CD4-positive, CD25-positive, alpha-beta regulatory T cell (primary cell): ENCODE measurements at regions not wholly inside any gene's neighbourhood (a gene's known extent, or its start where the extent isn't known, plus 50 kb on each side); places are given as distances from the start of the nearest gene placed in this dataset.
"Not testable (repeated sequence)": the region's sequence is repeated elsewhere in the genome, so short reads cannot be mapped to it uniquely, and the experiment has no call there.

Experiments used
- ATAC-seq, 2 donors: fragments of 150-1000 bp; cut with Tn5 transposase; one replicate each; pipeline ENCODE4 v1.10.0; 2021; ENCODE audit warnings: low read depth in 2 of 2, moderate number of reproducible peaks in 2 of 2, moderate library complexity in 1 of 2
- DNase-seq, 3 donors: peaks; one replicate each; pipeline versions ENCODE4 v3.0.0 to v3.0.0-alpha.2; 2012 to 2022; ENCODE audit warnings: mixed read lengths in 1 of 3
- H3K27ac ChIP-seq: one replicate; pipeline ENCODE4 v1.7.0; 2013; ENCODE audit warnings: mild to moderate bottlenecking, low read length; ENCODE audit not compliant: insufficient read depth, poor library complexity, severe bottlenecking
- H3K27me3 ChIP-seq: one replicate; pipeline ENCODE4 v1.7.0; 2013; ENCODE audit warnings: low read length; ENCODE audit not compliant: control insufficient read depth, insufficient read depth
- H3K36me3 ChIP-seq: one replicate; pipeline ENCODE4 v1.7.0; 2013; ENCODE audit warnings: mild to moderate bottlenecking, low read length, moderate library complexity; ENCODE audit not compliant: control insufficient read depth, insufficient read depth
- H3K4me1 ChIP-seq: 2 replicates; pipeline ENCODE4 v1.7.0; 2013; ENCODE audit warnings: mild to moderate bottlenecking, low read length; ENCODE audit not compliant: insufficient read depth, control insufficient read depth, poor library complexity, severe bottlenecking
- H3K4me3 ChIP-seq: one replicate; pipeline ENCODE4 v1.7.0; 2013; ENCODE audit warnings: low read depth, mild to moderate bottlenecking, low read length, moderate library complexity
- H3K9me3 ChIP-seq, 2 experiments: 1 replicate in 1 of 2; 2 replicates in 1 of 2; pipeline ENCODE4 v1.7.0; 2013; ENCODE audit warnings: low read length in 2 of 2, mild to moderate bottlenecking in 1 of 2, moderate library complexity in 1 of 2; ENCODE audit not compliant: control insufficient read depth in 2 of 2
- H3K27ac Mint-ChIP-seq, 3 donors: one replicate each; pipeline ENCODE4 v1.8.0; 2020 to 2022; ENCODE audit warnings: mild to moderate bottlenecking in 3 of 3, mixed read lengths in 3 of 3, moderate library complexity in 2 of 3
- H3K27me3 Mint-ChIP-seq: one replicate; pipeline ENCODE4 v1.8.0; 2022; ENCODE audit warnings: mild to moderate bottlenecking, mixed read lengths
- H3K36me3 Mint-ChIP-seq: one replicate; pipeline ENCODE4 v1.8.0; 2020; ENCODE audit warnings: mixed read lengths
- H3K4me1 Mint-ChIP-seq, 4 donors: one replicate each; pipeline ENCODE4 v1.8.0; 2020 to 2022; ENCODE audit warnings: mixed read lengths in 4 of 4, mild to moderate bottlenecking in 1 of 4
- H3K4me3 Mint-ChIP-seq, 4 donors: one replicate each; pipeline ENCODE4 v1.8.0; 2020 to 2022; ENCODE audit warnings: mild to moderate bottlenecking in 4 of 4, mixed read lengths in 4 of 4, moderate library complexity in 3 of 4
- H3K9me3 Mint-ChIP-seq, 7 donors: one replicate each; pipeline ENCODE4 v1.8.0; 2020 to 2022; ENCODE audit warnings: mixed read lengths in 7 of 7, mild to moderate bottlenecking in 3 of 7, moderate library complexity in 2 of 7

GRCh38 chr11:34823197-34823596 lies 93.0 kb downstream of the APIP start:
- H3K36me3 Mint-ChIP-seq, result no peaks in the 10 kb centered on the region
- ATAC-seq (no peak), DNase-seq (no peak)
- H3K9me3 Mint-ChIP-seq, result peaks cover 0 to 1% (median 0%) of the 10 kb centered on the region in 7 donors
- H3K27me3 Mint-ChIP-seq, result peaks cover 16% of the 10 kb centered on the region
- no peaks in the 10 kb centered on the region for H3K9me3 ChIP-seq
- H3K36me3 ChIP-seq, result no peaks in the 10 kb centered on the region
- H3K4me3 ChIP-seq, result no peak overlapping the region
- H3K27me3 ChIP-seq, result peaks cover 1% of the 10 kb centered on the region
- no peak overlapping the region for H3K27ac Mint-ChIP-seq
- no peak overlapping the region for H3K4me3 Mint-ChIP-seq
- H3K4me1 Mint-ChIP-seq, result peaks cover 0 to 10% (median 5%) of the 10 kb centered on the region in 4 donors
- no peaks in the 10 kb centered on the region for H3K4me1 ChIP-seq
- no peak overlapping the region for H3K27ac ChIP-seq

GRCh38 chr11:34819740-34820482 lies 96.3 kb downstream of the APIP start:
- Histone ChIP-seq H3K27me3 (no peaks in the 10 kb centered on the region), H3K36me3 (no peaks in the 10 kb centered on the region), H3K9me3 (no peaks in the 10 kb centered on the region), H3K4me3 (no peak overlapping the region), H3K27ac (no peak overlapping the region), H3K4me1 (no peaks in the 10 kb centered on the region)
- ATAC-seq (no peak), DNase-seq (no peak)
- no peaks in the 10 kb centered on the region for H3K36me3 Mint-ChIP-seq
- peaks cover 24% of the 10 kb centered on the region for H3K27me3 Mint-ChIP-seq
- no peak overlapping the region for H3K27ac Mint-ChIP-seq
- H3K4me3 Mint-ChIP-seq, result no peak overlapping the region
- H3K9me3 Mint-ChIP-seq, result peaks cover 0 to 7% (median 2%) of the 10 kb centered on the region in 7 donors
- peaks cover 0 to 10% (median 4%) of the 10 kb centered on the region in 4 donors for H3K4me1 Mint-ChIP-seq

- DNase-seq, H3K4me1 Mint-ChIP-seq, H3K4me1 ChIP-seq, H3K9me3 ChIP-seq, H3K36me3 ChIP-seq, H3K27me3 ChIP-seq, H3K27ac Mint-ChIP-seq, H3K36me3 Mint-ChIP-seq, H3K27ac ChIP-seq, H3K4me3 Mint-ChIP-seq, H3K9me3 Mint-ChIP-seq, H3K4me3 ChIP-seq, ATAC-seq: not testable (repeated sequence)
- H3K27me3 Mint-ChIP-seq, result peaks cover 20% of the 10 kb centered on the region
Observed at GRCh38 chr11:34817812-34818211, 98.4 kb downstream of the APIP start.

GRCh38 chr11:34816698-34817213 lies 99.4 kb downstream of the APIP start:
- H3K9me3 Mint-ChIP-seq, result peaks cover 1 to 14% (median 8%) of the 10 kb centered on the region in 7 donors
- no peaks in the 10 kb centered on the region for H3K36me3 ChIP-seq
- peaks cover 3% of the 10 kb centered on the region for H3K27me3 ChIP-seq
- H3K4me3 ChIP-seq, result no peak overlapping the region
- H3K27me3 Mint-ChIP-seq, result peaks cover 16% of the 10 kb centered on the region
- no peaks in the 10 kb centered on the region for H3K36me3 Mint-ChIP-seq
- no peak overlapping the region for H3K27ac ChIP-seq
- no peak for ATAC-seq
- no peak overlapping the region for H3K4me3 Mint-ChIP-seq
- H3K4me1 ChIP-seq, result no peaks in the 10 kb centered on the region
- H3K27ac Mint-ChIP-seq, result no peak overlapping the region
- peaks cover 0 to 8% of the 10 kb centered on the region in 2 experiments for H3K9me3 ChIP-seq
- DNase-seq, result no peak
- peaks cover 0 to 10% (median 4%) of the 10 kb centered on the region in 4 donors for H3K4me1 Mint-ChIP-seq

GRCh38 chr11:34812905-34813576 lies 103.1 kb downstream of the APIP start:
- Histone ChIP-seq H3K27me3 (peaks cover 6% of the 10 kb centered on the region), H3K4me1 (no peaks in the 10 kb centered on the region), H3K36me3 (no peaks in the 10 kb centered on the region), H3K9me3 (peaks cover 6 to 8% of the 10 kb centered on the region in 2 experiments), H3K27ac (no peak overlapping the region), H3K4me3 (no peak overlapping the region)
- Mint-ChIP-seq H3K36me3 (no peaks in the 10 kb centered on the region), H3K4me3 (no peak overlapping the region), H3K27ac (no peak overlapping the region), H3K4me1 (no peaks in the 10 kb centered on the region), H3K9me3 (peaks cover 0 to 29% (median 15%) of the 10 kb centered on the region in 7 donors), H3K27me3 (peaks cover 17% of the 10 kb centered on the region)
- ATAC-seq (no peak), DNase-seq (no peak)

- Histone ChIP-seq H3K4me1 (no peaks in the 10 kb centered on the region), H3K4me3 (no peak overlapping the region), H3K27me3 (peaks cover 6% of the 10 kb centered on the region), H3K36me3 (no peaks in the 10 kb centered on the region), H3K27ac (no peak overlapping the region), H3K9me3 (peaks cover 6 to 8% of the 10 kb centered on the region in 2 experiments)
- Mint-ChIP-seq H3K27ac (no peak overlapping the region), H3K36me3 (no peaks in the 10 kb centered on the region), H3K4me1 (no peaks in the 10 kb centered on the region), H3K4me3 (no peak overlapping the region), H3K27me3 (peaks cover 17% of the 10 kb centered on the region), H3K9me3 (peaks cover 0 to 25% (median 18%) of the 10 kb centered on the region in 7 donors)
- DNase-seq (no peak), ATAC-seq (no peak)
Observed at GRCh38 chr11:34811858-34812257, 104.3 kb downstream of the APIP start.

GRCh38 chr11:34810107-34810562 lies 106.0 kb downstream of the APIP start:
- DNase-seq (no peak), ATAC-seq (no peak)
- Histone ChIP-seq H3K4me1 (no peaks in the 10 kb centered on the region), H3K27ac (no peak overlapping the region), H3K27me3 (peaks cover 6% of the 10 kb centered on the region), H3K36me3 (no peaks in the 10 kb centered on the region), H3K4me3 (no peak overlapping the region), H3K9me3 (peaks cover 6 to 8% of the 10 kb centered on the region in 2 experiments)
- H3K4me3 Mint-ChIP-seq, result no peak overlapping the region
- no peak overlapping the region for H3K27ac Mint-ChIP-seq
- H3K36me3 Mint-ChIP-seq, result no peaks in the 10 kb centered on the region
- H3K27me3 Mint-ChIP-seq, result peaks cover 12% of the 10 kb centered on the region
- H3K9me3 Mint-ChIP-seq, result peaks cover 0 to 25% (median 15%) of the 10 kb centered on the region in 7 donors
- H3K4me1 Mint-ChIP-seq, result no peaks in the 10 kb centered on the region
